SW 1271 (cell line): ENCODE measurements at regions not wholly inside any gene's neighbourhood (a gene's known extent, or its start where the extent isn't known, plus 50 kb on each side); places are given as distances from the start of the nearest gene placed in this dataset.
"Not testable (repeated sequence)": the region's sequence is repeated elsewhere in the genome, so short reads cannot be mapped to it uniquely, and the experiment has no call there.

Experiments used
- DNase-seq, 2 experiments: peaks; one replicate each; lab custom pipeline; 2025; lab: John Stamatoyannopoulos, UW

DNA sequence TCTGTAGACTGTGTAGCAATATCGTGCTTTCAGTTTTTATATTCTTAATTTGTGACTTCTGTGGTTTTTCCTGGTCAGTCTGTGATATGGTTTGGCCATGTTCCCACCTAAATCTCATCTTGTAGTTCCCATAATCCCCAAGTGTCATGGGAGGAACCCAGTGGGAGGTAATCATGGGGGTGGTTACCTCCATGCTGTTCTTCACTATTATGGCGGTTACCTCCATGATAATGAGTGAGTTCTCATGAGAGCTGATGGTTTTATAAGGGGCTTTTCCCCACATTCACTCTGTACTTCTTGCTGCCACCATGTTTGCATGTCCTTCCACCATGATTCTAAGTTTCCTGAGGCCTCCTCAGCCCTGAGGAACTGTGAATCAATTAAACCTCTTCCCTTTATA, 169.8 kb downstream of the LEPR start:
- no peak for DNase-seq

DNA sequence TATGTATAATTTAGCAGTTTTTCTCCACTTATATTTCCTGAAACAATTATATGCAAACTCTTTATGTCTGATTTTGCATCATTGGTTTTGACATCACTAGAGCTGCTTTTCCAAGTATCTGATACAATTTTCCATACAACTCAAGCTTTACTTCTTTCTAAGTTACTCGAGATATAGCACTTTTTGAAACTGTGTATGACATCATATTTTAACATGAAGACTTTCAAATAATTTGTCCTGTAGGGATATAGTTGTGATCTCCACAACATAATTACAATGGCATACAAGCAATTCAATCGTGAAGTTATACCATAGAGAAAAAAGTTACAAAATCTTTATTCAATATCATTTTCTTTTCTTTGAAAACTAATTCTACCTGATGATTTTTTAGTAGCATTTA, 173.0 kb downstream of the LEPR start:
- DNase-seq = no peak

DNA sequence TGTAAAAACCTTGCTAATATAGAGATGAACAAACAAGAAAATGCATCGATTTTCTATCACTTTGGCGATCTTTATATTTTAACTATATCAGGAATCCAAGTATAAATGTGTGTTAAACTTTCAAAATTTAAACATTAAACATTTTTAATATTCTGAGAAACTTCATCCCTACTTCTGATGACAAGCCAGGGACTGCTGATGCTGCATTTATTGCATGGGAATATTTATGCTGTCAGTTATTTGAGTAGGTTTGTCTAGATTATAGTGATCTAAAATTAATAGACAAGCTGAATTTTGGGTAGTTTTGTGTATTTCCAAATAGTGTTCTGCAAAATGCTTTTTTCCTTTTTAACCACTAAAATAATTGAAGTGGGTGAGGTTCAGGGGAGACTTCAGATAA, 175.3 kb downstream of the LEPR start:
- no peak for DNase-seq

DNA sequence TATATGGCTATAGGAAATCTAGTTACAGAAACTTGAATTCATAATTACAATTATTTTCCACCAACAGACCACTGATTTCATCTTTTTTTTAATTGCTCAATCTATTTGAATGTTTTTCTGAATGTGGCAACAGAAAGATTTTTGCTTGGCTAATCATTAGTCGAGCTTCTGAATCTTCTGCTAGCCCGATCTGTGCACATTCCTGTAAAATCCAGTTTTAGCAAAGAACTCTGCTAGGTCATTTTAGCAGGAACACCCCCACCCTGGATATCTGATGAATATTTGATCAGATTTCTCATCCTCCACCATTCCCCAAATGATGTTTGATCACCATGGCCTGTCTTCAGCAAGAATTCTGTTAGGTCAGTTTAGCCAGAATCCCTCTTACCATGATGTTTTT, 176.3 kb downstream of the LEPR start:
- DNase-seq = no peak

DNA sequence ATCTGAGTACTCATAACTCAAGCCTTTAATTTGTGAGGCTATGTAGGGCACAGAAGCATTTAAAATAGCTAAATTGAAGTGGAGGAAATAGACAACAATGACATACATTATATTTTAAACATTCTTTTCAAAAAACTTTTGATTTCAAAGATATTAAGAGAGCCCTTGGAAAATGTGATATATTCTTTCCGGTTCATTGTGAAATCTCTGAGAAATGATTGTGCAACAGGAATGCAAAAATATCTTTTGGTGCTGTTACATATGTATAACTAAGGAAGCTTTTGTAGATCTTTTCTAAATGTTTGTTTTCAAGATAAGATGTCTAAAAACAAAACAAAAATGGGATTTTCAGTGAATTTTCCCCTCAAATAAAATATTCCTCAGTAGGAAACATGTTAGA, 185.2 kb downstream of the LEPR start:
- DNase-seq = no peak

DNA sequence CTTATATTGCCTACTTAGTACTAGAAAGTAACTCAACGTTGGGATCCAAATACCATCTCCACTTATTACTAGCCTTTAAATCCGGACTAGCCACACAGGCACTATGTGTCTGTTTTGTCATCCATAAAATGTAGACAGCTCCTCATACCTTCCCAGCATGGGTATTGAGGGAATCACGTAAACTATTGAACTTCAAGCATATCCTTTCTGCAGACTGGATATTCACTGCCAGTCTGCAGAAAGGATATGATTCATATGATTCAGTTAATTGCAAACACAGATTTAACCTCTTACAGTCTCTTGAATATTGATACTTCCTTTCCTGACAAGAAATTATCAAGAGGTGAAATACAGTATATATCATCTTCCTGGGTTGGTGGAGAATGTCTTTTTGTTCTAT, 186.0 kb downstream of the LEPR start:
- DNase-seq = no peak

DNA sequence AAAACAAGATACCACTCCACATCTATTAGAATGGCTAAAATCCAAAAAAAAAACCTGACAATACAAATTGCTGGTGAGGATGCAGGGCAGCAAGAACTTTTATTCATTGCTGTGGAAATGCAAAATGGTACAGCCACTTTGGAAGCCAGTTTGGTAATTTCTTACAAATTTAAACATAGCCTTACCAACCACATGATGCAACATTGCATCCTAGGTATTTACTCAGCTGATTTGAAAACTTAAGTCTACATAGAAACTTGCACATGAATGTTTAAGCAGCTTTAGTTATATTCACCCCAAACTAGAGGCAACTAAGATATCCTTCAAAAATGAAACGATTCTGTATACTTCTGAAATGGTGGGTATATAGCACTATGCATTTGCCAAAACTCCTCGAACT, 178.8 kb upstream of the PDE4B start:
- no peak for DNase-seq

DNA sequence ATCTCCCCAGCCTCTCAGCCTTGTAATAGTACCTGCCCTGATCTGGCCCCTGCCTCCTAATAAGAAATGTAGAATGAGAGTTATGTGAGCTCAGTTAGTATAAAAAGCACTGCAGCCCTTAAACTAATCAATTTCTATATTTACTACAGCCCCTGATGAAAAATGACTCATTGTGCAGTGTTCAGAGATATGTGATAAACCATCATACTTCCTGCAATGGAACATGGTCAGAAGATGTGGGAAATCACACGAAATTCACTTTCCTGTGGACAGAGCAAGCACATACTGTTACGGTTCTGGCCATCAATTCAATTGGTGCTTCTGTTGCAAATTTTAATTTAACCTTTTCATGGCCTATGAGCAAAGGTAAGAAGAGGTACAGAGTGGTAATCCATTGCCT, 176.8 kb upstream of the PDE4B start:
- no peak for DNase-seq

DNA sequence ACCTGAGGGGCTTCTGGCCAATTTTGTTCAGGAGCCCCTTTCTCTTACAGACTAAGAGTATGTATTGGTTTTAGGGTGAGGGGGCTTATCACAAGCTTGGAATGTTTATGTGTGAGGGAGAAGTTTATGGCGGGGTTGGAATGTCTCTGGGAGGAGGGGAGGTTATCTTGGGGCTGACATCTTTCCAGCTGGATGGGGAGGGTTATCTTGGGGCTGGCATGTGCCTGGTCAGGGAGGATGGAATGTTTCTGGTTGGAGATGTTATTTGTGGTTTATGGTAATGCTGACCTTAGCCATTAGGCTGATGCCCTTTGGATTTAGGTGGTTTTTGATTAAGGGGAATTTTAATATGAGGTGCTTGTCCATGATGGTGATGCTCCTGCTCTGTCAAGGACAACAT, 171.0 kb upstream of the PDE4B start:
- DNase-seq = not testable (repeated sequence)

DNA sequence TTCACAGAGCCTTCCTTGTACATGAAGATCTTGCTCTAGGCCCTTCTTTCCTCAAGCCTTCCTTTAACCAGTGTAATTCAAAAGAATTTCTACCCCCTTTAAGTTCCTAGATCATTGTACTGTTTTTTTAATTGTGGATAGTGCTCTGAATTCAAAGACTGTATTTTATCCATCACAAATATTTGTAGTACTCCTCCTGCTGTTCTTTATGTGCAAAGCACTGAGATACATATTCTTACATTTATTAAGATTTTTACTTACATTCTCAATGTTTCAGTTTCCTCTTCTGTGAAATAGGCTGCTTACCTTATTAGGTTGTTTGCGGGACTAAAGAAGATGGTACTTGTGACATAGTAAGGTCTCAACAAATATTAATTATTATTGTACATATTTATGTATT, 168.8 kb upstream of the PDE4B start:
- no peak for DNase-seq

DNA sequence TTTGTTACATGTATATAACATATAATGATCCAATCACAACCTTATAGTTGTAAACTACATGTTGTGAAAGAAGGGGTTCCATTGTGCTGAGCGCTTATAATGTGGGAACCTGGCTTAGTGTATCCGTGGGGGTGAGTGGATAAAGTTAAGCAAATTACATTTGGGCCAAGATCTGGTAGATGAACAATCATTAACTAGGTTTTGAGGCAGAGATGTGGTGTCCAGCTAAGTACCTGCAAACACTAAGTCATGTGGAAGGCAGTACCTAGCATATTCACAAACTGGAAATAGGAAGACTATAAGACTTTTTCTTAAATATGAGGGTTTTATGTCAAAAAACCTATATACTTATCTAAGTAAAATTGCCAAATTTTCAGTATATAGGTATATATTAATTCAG, 167.2 kb upstream of the PDE4B start:
- DNase-seq = no peak

DNA sequence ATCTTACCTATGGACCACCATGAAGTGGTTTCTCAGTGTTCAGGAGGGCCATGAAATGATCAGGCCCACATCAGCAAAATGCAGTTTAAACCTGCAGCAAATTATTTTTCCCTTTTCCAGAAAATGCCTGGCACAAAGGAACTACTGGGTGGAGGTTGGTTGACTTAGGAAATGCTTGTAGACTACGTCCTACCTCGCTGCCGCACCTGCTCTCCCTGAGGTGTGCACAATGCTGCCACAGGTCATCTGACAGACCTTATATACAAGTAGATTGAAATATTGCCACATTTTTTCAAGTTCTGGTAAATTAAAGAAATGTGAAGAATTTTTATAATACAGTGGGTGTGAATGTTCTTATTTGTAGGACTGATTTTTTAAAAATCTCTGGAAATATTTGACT, 166.7 kb upstream of the PDE4B start:
- DNase-seq = no peak

DNA sequence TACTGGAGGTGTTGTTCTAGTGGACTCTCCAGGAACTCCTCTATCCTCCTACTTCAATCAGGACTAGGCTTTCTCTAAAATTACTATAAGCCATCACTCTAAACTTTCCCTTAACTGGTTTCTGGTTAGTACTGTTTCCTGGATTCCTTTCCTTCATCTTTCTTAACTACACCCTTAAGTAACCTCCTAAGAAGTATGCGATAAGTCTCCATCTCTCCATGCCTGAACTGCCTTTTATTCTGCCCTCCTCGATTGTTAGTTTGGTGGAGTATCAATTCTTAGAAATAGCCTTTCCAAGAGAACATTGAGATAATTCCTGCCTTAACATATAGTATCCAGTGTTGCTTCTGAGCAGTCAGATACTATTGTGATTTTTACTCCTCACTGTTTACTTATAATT, 162.9 kb upstream of the PDE4B start:
- DNase-seq = no peak

DNA sequence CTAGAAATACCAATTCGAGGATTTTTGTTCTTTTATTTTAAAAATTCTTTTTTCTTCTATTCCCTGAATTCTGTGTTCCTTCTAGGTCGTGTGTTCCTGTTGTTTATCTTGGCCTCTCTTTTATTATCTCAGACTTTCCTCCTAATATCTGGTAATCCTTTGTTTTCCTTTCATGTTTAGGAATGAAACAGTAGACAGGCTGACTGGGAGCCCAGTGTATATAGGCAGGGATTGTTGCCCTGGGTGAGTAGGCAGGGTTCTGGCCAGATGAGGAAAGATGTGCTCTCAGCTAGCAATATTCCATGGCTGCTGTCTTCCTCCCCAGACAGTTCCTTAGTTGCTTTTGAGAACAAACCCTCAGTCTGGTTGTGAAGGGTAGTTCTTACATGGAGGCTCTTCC, 161.8 kb upstream of the PDE4B start:
- no peak for DNase-seq

DNA sequence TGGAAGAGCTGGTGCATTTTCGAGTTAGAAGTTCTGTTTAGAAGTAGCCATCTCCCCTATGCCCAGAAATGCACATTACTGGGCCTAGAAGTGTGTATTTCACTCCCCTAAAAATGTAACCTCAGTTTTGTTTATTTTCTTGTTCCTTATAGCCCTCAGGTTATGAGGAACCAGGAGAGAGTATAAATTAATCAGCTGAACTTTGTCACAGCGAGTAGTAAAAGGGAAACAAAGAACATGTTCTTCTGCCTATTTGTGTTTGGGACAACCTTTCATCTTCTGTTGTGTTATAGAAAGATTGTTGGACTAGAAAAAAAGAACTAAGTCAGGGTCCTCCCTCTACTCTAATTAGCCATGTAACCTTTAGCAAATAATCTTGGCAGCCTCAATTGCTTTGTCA, 160.5 kb upstream of the PDE4B start:
- no peak for DNase-seq

DNA sequence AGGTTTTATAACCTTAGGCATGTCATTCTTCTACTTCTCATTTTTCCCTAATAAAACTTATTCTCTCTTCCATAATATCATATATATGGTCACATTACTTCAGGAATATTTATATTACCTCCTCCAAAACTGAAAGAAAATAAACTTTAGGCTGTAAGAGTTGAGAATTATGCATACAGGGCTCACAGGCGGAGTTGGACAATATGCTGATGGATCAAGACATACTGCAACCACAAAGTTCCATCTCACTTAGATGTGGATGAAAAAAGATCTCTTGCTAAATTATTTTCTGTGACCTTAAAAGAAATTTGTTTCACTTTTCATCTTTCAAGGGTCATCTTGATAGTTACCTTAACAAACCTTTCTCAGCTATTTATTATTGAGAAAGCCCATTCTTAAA, 152.6 kb upstream of the PDE4B start:
- no peak for DNase-seq

DNA sequence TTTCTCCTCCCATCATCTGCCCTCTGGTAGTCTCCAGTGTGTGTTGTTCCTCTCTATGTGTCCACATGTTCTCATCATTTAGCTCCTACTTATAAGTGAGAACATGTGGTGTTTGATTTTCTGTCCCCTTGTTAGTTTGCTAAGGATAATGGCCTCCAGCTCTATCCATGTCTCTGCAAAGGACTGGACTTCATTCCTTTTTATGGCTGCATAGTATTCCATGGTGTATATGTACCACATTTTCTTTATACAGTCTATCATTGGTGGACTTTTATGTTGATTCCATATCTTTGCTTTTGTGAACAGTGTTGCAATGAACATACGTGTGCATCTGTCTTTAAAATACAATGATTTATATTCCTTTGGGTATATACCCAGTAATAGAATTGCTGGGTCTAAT, 143.5 kb upstream of the PDE4B start:
- DNase-seq = not testable (repeated sequence)

DNA sequence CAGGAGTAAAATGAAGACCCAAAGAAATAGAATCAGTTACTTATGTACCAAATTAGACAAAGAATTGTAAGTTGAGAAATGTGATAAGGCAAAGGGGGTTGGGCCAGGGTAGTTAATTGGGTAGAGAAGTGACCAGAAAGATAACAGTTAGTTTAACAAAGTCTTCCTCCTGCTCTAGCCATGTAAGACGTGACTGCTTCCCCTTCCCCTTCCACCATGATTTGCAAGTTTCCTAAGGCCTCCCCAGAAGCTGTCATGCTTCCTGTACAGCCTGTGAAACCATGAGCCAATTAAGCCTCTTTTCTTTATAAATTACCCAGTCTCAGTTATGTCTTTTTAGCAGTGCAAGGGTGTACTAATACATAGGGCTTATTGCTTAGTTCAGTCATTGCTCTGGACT, 142.0 kb upstream of the PDE4B start:
- DNase-seq = no peak

DNA sequence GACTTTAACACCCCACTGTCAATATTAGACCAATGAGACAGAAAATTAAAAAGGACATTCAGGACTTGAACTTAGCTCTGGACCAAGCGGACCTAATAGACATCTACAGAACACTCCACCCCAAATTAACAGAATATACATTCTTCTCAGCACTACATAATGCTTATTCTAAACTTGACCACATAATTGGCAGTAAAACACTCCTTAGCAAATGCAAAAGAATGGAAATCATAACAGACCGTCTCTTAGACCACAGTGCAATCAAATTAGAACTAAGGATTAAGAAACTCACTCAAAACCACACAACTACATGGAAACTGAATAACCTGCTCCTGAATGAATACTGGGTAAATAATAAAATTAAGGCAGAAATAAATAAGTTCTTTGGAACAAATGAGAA, 138.2 kb upstream of the PDE4B start:
- not testable (repeated sequence) for DNase-seq

DNA sequence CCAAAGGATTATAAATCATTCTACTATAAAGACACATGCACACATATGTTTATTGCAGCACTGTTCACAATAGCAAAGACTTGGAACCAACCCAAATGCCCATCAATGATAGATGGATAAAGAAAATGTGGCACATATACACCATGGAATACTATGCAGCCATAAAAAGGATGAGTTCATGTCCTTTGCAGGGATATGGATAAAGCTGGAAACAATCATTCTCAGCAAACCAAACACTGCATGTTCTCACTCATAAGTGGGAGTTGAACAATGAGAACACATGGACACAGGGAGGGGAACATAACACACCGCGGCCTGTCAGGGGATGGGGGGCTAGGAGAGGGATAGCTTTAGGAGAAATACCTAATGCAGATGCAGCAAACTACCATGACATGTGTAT, 135.1 kb upstream of the PDE4B start:
- not testable (repeated sequence) for DNase-seq

DNA sequence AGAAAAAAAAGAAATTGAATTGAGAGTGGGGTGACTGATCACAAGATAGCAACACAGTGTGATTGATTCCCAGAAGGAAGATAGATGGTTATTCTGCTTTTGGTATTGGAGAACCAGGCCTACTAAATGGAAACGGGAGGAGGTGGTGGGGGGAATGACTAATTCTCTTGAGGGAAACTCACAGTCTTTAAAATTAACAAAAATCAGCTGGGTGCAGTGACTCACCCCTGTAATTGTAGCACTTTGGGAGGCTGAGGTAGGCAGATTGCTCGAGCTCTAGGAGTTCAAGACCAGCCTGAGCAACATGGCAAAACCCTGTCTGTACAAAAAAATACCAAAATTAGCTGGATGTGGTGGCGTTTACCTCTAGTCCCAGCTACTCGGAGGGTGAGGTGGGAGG, 134.6 kb upstream of the PDE4B start:
- no peak for DNase-seq

DNA sequence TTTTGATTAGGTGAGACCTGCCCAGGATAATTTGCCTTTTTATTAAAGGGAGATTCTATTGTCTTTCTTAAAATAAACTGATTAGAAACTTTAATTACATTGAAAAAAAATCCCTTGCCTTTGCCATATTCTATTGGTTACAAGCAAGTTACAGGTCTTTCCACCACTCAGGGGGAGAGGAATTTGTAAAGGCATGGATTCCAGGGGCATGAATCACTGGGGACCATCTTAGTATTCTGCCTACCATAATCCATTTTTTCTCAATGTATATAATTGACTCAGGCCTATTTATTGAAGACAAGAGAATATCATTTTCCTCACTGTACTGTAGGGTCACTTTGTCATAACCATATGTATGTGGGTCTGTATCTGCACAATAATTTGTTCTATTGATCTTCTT, 124.3 kb upstream of the PDE4B start:
- no peak for DNase-seq

DNA sequence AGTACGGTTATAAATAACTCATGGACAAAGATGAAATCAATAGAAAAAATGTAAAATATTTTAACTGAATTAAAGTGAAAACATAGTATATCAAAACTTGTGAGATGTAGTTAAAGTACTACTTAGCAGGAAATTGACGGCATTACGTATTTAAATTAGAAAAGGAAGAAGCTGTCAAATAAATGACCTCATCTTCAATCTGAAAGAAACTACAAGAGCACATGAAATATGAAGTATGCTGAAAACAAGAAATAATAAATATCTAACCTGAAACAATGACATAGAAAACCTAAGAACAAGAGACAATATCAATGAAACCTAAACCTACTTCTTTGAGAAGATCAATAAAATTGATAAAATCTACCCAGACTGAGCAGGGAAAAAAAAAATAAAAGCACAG, 122.2 kb upstream of the PDE4B start:
- no peak for DNase-seq

DNA sequence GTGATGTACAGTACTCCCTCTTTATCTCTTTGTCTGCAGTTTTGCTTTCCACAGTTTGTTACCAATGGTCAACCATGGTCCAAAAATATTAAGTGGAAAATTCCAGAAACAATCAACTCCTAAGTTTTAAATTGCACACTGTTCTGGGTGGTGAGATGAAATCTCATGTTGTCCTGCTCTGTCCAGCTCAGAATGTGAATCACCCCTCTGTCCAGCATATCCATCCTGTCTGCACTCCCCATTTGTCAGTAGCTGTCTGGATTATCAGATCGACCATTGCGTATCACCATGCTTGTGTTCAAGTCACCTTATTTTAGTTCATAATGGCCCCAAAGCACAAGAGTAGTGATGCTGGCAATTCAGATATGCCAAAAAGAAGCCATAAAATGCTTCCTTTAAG, 118.2 kb upstream of the PDE4B start:
- DNase-seq = no peak

DNA sequence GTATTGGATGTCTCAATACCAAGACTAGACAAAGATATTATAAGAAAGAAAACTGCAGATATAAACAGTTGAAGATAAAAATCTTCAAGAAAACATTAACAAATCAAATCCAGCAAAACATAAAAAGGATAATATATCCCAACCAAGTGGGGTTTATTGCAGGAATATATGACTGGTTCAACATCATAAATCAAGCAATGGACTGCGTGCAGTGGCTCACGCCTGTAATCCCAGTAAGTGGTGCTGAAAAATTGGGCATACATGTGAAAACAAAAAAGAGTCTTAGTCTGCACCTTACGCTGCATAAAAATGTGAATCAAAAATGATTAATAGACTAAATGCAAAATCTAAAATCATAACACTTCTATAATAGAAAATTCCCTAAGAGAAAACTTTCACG, 112.9 kb upstream of the PDE4B start:
- no peak for DNase-seq
